ENCODE measurements at regions not wholly inside any gene's neighbourhood (a gene's known extent, or its start where the extent isn't known, plus 50 kb on each side); places are given as distances from the start of the nearest gene placed in this dataset.

GRCh38 chr17:52827526-52827925, 669.0 kb upstream of the CA10 start:
- H3K36me3 ChIP-seq (ENCODE audit: control insufficient read depth in 4 of 4, insufficient read depth in 4 of 4, low read length in 3 of 4) = no peaks in the 10 kb centered on the region
- DNase-seq = no peak
- H3K9me3 ChIP-seq (ENCODE audit: control extremely low read depth in 1 of 5, control insufficient read depth in 4 of 5, insufficient read depth in 2 of 5, low read depth in 1 of 5, low read length in 4 of 5) = no peaks in the 10 kb centered on the region
- H3K4me1 ChIP-seq (ENCODE audit: control extremely low read depth in 1 of 4, control insufficient read depth in 4 of 4, insufficient read depth in 4 of 4, low read length in 3 of 4) = no peaks in the 10 kb centered on the region
- ChIA-PET POLR2A (no interaction called here), CTCF (no interaction called here)
- H3K27me3 ChIP-seq (replicated peaks in 2 of 5; ENCODE audit: control insufficient read depth in 4 of 5, insufficient read depth in 5 of 5, low read length in 4 of 5) = no peaks in the 10 kb centered on the region
- 83% methylated on average over 7 of the region's 8 CpGs for WGBS (ENCODE audit: insufficient coverage)
- no peak overlapping the region for H3K27ac ChIP-seq (ENCODE audit: insufficient read depth in 1 of 2, low read depth in 1 of 2, low read length in 2 of 2, poor library complexity in 1 of 2, severe bottlenecking in 2 of 2)
- no peak overlapping the region for H3K4me3 ChIP-seq (ENCODE audit: control insufficient read depth in 1 of 7, extremely low read depth in 1 of 7, insufficient read depth in 4 of 7, low read depth in 2 of 7, low read length in 6 of 7)

GRCh38 chr17:52824542-52824941, 666.0 kb upstream of the CA10 start:
- Histone ChIP-seq H3K27me3 (replicated peaks in 2 of 5; ENCODE audit: control insufficient read depth in 4 of 5, insufficient read depth in 5 of 5, low read length in 4 of 5) (no peaks in the 10 kb centered on the region), H3K27ac (ENCODE audit: insufficient read depth in 1 of 2, low read depth in 1 of 2, low read length in 2 of 2, poor library complexity in 1 of 2, severe bottlenecking in 2 of 2) (no peak overlapping the region), H3K9me3 (ENCODE audit: control extremely low read depth in 1 of 5, control insufficient read depth in 4 of 5, insufficient read depth in 2 of 5, low read depth in 1 of 5, low read length in 4 of 5) (no peaks in the 10 kb centered on the region), H3K36me3 (ENCODE audit: control insufficient read depth in 4 of 4, insufficient read depth in 4 of 4, low read length in 3 of 4) (no peaks in the 10 kb centered on the region), H3K4me1 (ENCODE audit: control extremely low read depth in 1 of 4, control insufficient read depth in 4 of 4, insufficient read depth in 4 of 4, low read length in 3 of 4) (no peaks in the 10 kb centered on the region), H3K4me3 (ENCODE audit: control insufficient read depth in 1 of 7, extremely low read depth in 1 of 7, insufficient read depth in 4 of 7, low read depth in 2 of 7, low read length in 6 of 7) (no peak overlapping the region)
- CTCF ChIA-PET = no interaction called here
- POLR2A ChIA-PET = no interaction called here
- 81% methylated on average over 2 of the region's 3 CpGs for WGBS (ENCODE audit: insufficient coverage)
- DNase-seq = no peak

GRCh38 chr17:52823155-52823554, 664.6 kb upstream of the CA10 start:
- Histone ChIP-seq H3K4me3 (ENCODE audit: control insufficient read depth in 1 of 7, extremely low read depth in 1 of 7, insufficient read depth in 4 of 7, low read depth in 2 of 7, low read length in 6 of 7) (no peak overlapping the region), H3K36me3 (ENCODE audit: control insufficient read depth in 4 of 4, insufficient read depth in 4 of 4, low read length in 3 of 4) (no peaks in the 10 kb centered on the region), H3K4me1 (ENCODE audit: control extremely low read depth in 1 of 4, control insufficient read depth in 4 of 4, insufficient read depth in 4 of 4, low read length in 3 of 4) (no peaks in the 10 kb centered on the region), H3K27me3 (replicated peaks in 2 of 5; ENCODE audit: control insufficient read depth in 4 of 5, insufficient read depth in 5 of 5, low read length in 4 of 5) (no peaks in the 10 kb centered on the region), H3K9me3 (ENCODE audit: control extremely low read depth in 1 of 5, control insufficient read depth in 4 of 5, insufficient read depth in 2 of 5, low read depth in 1 of 5, low read length in 4 of 5) (no peaks in the 10 kb centered on the region), H3K27ac (ENCODE audit: insufficient read depth in 1 of 2, low read depth in 1 of 2, low read length in 2 of 2, poor library complexity in 1 of 2, severe bottlenecking in 2 of 2) (no peak overlapping the region)
- CTCF ChIA-PET = no interaction called here
- POLR2A ChIA-PET = no interaction called here
- no peak for DNase-seq

- no peaks in the 10 kb centered on the region for H3K9me3 ChIP-seq (ENCODE audit: control extremely low read depth in 1 of 5, control insufficient read depth in 4 of 5, insufficient read depth in 2 of 5, low read depth in 1 of 5, low read length in 4 of 5)
- ChIA-PET CTCF (no interaction called here), POLR2A (no interaction called here)
- H3K4me3 ChIP-seq (ENCODE audit: control insufficient read depth in 1 of 7, extremely low read depth in 1 of 7, insufficient read depth in 4 of 7, low read depth in 2 of 7, low read length in 6 of 7) = no peak overlapping the region
- DNase-seq = no peak
- no peaks in the 10 kb centered on the region for H3K4me1 ChIP-seq (ENCODE audit: control extremely low read depth in 1 of 4, control insufficient read depth in 4 of 4, insufficient read depth in 4 of 4, low read length in 3 of 4)
- H3K27ac ChIP-seq (ENCODE audit: insufficient read depth in 1 of 2, low read depth in 1 of 2, low read length in 2 of 2, poor library complexity in 1 of 2, severe bottlenecking in 2 of 2) = no peak overlapping the region
- H3K36me3 ChIP-seq (ENCODE audit: control insufficient read depth in 4 of 4, insufficient read depth in 4 of 4, low read length in 3 of 4) = no peaks in the 10 kb centered on the region
- H3K27me3 ChIP-seq (replicated peaks in 2 of 5; ENCODE audit: control insufficient read depth in 4 of 5, insufficient read depth in 5 of 5, low read length in 4 of 5) = no peaks in the 10 kb centered on the region
- 94% methylated on average over 3 of the region's 7 CpGs for WGBS (ENCODE audit: insufficient coverage)
Observed at GRCh38 chr17:52790359-52790955, 631.9 kb upstream of the CA10 start.

- H3K4me3 ChIP-seq (ENCODE audit: control insufficient read depth in 1 of 7, extremely low read depth in 1 of 7, insufficient read depth in 4 of 7, low read depth in 2 of 7, low read length in 6 of 7) = no peak overlapping the region
- no peak for DNase-seq
- POLR2A ChIA-PET = no interaction called here
- WGBS (ENCODE audit: insufficient coverage) = 100% methylated on average over 1 of the region's 3 CpGs
- H3K4me1 ChIP-seq (ENCODE audit: control extremely low read depth in 1 of 4, control insufficient read depth in 4 of 4, insufficient read depth in 4 of 4, low read length in 3 of 4) = no peaks in the 10 kb centered on the region
- H3K9me3 ChIP-seq (ENCODE audit: control extremely low read depth in 1 of 5, control insufficient read depth in 4 of 5, insufficient read depth in 2 of 5, low read depth in 1 of 5, low read length in 4 of 5) = no peaks in the 10 kb centered on the region
- H3K27me3 ChIP-seq (replicated peaks in 2 of 5; ENCODE audit: control insufficient read depth in 4 of 5, insufficient read depth in 5 of 5, low read length in 4 of 5) = no peaks in the 10 kb centered on the region
- CTCF ChIA-PET = no interaction called here
- H3K27ac ChIP-seq (ENCODE audit: insufficient read depth in 1 of 2, low read depth in 1 of 2, low read length in 2 of 2, poor library complexity in 1 of 2, severe bottlenecking in 2 of 2) = no peak overlapping the region
- no peaks in the 10 kb centered on the region for H3K36me3 ChIP-seq (ENCODE audit: control insufficient read depth in 4 of 4, insufficient read depth in 4 of 4, low read length in 3 of 4)
Observed at GRCh38 chr17:52789829-52790228, 631.3 kb upstream of the CA10 start.

GRCh38 chr17:52776234-52776633, 617.7 kb upstream of the CA10 start:
- no peaks in the 10 kb centered on the region for H3K9me3 ChIP-seq (ENCODE audit: control extremely low read depth in 1 of 5, control insufficient read depth in 4 of 5, insufficient read depth in 2 of 5, low read depth in 1 of 5, low read length in 4 of 5)
- no peaks in the 10 kb centered on the region for H3K27me3 ChIP-seq (replicated peaks in 2 of 5; ENCODE audit: control insufficient read depth in 4 of 5, insufficient read depth in 5 of 5, low read length in 4 of 5)
- no CpG with 5 or more reads among the region's 4 CpGs for WGBS (ENCODE audit: insufficient coverage)
- H3K36me3 ChIP-seq (ENCODE audit: control insufficient read depth in 4 of 4, insufficient read depth in 4 of 4, low read length in 3 of 4) = no peaks in the 10 kb centered on the region
- CTCF ChIA-PET = no interaction called here
- no peak for DNase-seq
- POLR2A ChIA-PET = no interaction called here
- no peak overlapping the region for H3K4me3 ChIP-seq (ENCODE audit: control insufficient read depth in 1 of 7, extremely low read depth in 1 of 7, insufficient read depth in 4 of 7, low read depth in 2 of 7, low read length in 6 of 7)
- H3K27ac ChIP-seq (ENCODE audit: insufficient read depth in 1 of 2, low read depth in 1 of 2, low read length in 2 of 2, poor library complexity in 1 of 2, severe bottlenecking in 2 of 2) = no peak overlapping the region
- H3K4me1 ChIP-seq (ENCODE audit: control extremely low read depth in 1 of 4, control insufficient read depth in 4 of 4, insufficient read depth in 4 of 4, low read length in 3 of 4) = no peaks in the 10 kb centered on the region

GRCh38 chr17:52762794-52763167, 604.3 kb upstream of the CA10 start:
- CTCF ChIA-PET = no interaction called here
- DNase-seq = no peak
- no peak overlapping the region for H3K4me3 ChIP-seq (ENCODE audit: control insufficient read depth in 1 of 7, extremely low read depth in 1 of 7, insufficient read depth in 4 of 7, low read depth in 2 of 7, low read length in 6 of 7)
- no CpG with 5 or more reads among the region's 1 CpG for WGBS (ENCODE audit: insufficient coverage)
- H3K9me3 ChIP-seq (ENCODE audit: control extremely low read depth in 1 of 5, control insufficient read depth in 4 of 5, insufficient read depth in 2 of 5, low read depth in 1 of 5, low read length in 4 of 5) = peaks cover 0 to 5% (median 3%) of the 10 kb centered on the region in 5 experiments
- POLR2A ChIA-PET = no interaction called here
- no peak overlapping the region for H3K27ac ChIP-seq (ENCODE audit: insufficient read depth in 1 of 2, low read depth in 1 of 2, low read length in 2 of 2, poor library complexity in 1 of 2, severe bottlenecking in 2 of 2)
- no peaks in the 10 kb centered on the region for H3K4me1 ChIP-seq (ENCODE audit: control extremely low read depth in 1 of 4, control insufficient read depth in 4 of 4, insufficient read depth in 4 of 4, low read length in 3 of 4)
- H3K36me3 ChIP-seq (ENCODE audit: control insufficient read depth in 4 of 4, insufficient read depth in 4 of 4, low read length in 3 of 4) = no peaks in the 10 kb centered on the region
- H3K27me3 ChIP-seq (replicated peaks in 2 of 5; ENCODE audit: control insufficient read depth in 4 of 5, insufficient read depth in 5 of 5, low read length in 4 of 5) = no peaks in the 10 kb centered on the region
